Upper lobe of left lung (tissue), 4 donors: ENCODE measurements at regions not wholly inside any gene's neighbourhood (a gene's known extent, or its start where the extent isn't known, plus 50 kb on each side); places are given as distances from the start of the nearest gene placed in this dataset.

Experiments used
- POLR2AphosphoS5 ChIP-seq, 2 donors: sonication (generic); formaldehyde crosslinking; IDR thresholded peaks; one replicate each; pipeline ENCODE4 v1.5.1; 2017; ENCODE audit warnings: antibody characterized with exemption in 2 of 2
- TF ChIP-seq, protein P1 (sequence below), 6 experiments: fragments of 450-650 bp in 4 of 6; fragments of 200-600 bp in 2 of 6; sonication (generic) in 2 of 6; IDR thresholded peaks; one replicate each; pipeline ENCODE4 v1.5.1; 2016 to 2019; ENCODE audit warnings: antibody characterized with exemption in 6 of 6

DNA sequence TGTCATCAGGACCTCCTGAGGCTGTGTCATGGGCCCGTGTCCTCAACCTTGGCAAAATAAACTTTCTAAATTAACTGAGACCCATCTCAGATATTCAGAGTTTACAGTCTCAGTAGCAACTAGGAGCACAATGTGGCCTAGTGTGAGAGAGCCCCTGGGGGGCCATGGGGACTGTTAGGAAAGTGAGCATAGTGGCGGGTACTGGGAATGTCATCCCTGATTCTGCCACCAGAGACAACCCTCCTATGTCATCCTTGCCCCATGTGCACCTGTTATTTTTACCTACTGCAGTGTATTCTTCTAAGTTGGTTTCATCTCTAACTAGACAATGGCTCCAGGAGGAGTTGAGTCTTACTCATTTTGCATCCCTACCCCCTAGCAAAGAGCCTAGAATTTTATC lies 78.6 kb downstream of the CCDC71L start:
- TF ChIP-seq POLR2AphosphoS5 (IDR thresholded peaks at IDR 0.05), result no peak
- TF ChIP-seq, protein P1, sequence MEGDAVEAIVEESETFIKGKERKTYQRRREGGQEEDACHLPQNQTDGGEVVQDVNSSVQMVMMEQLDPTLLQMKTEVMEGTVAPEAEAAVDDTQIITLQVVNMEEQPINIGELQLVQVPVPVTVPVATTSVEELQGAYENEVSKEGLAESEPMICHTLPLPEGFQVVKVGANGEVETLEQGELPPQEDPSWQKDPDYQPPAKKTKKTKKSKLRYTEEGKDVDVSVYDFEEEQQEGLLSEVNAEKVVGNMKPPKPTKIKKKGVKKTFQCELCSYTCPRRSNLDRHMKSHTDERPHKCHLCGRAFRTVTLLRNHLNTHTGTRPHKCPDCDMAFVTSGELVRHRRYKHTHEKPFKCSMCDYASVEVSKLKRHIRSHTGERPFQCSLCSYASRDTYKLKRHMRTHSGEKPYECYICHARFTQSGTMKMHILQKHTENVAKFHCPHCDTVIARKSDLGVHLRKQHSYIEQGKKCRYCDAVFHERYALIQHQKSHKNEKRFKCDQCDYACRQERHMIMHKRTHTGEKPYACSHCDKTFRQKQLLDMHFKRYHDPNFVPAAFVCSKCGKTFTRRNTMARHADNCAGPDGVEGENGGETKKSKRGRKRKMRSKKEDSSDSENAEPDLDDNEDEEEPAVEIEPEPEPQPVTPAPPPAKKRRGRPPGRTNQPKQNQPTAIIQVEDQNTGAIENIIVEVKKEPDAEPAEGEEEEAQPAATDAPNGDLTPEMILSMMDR (IDR thresholded peaks at IDR 0.05), result no peak
